HG03175 (cell line): ENCODE measurements at regions not wholly inside any gene's neighbourhood (a gene's known extent, or its start where the extent isn't known, plus 50 kb on each side); places are given as distances from the start of the nearest gene placed in this dataset.

Experiments
- ATAC-seq: cut with Tn5 transposase; IDR thresholded peaks from one replicate; pipeline ENCODE4 v1.9.1; 2021; ENCODE audit warnings: mild to moderate bottlenecking, moderate library complexity; ENCODE audit not compliant: unreplicated experiment

- no peak for ATAC-seq
These were observed 383.4 kb downstream of the VRK1 start for GRCh38 chr14:97180304-97181200.

GRCh38 chr14:97185186-97185585, 388.0 kb downstream of the VRK1 start:
- no peak for ATAC-seq

- ATAC-seq, result no peak
These were observed 390.7 kb downstream of the VRK1 start for GRCh38 chr14:97187916-97188315.

GRCh38 chr14:97196336-97196735, 399.2 kb downstream of the VRK1 start:
- no peak for ATAC-seq

GRCh38 chr14:97198813-97199212, 401.6 kb downstream of the VRK1 start:
- no peak for ATAC-seq

GRCh38 chr14:97200245-97200644, 403.1 kb downstream of the VRK1 start:
- ATAC-seq, result no peak

GRCh38 chr14:97206916-97207315, 409.7 kb downstream of the VRK1 start:
- ATAC-seq, result no peak

GRCh38 chr14:97210202-97210601, 413.0 kb downstream of the VRK1 start:
- no peak for ATAC-seq

- no peak for ATAC-seq
These were observed 415.2 kb downstream of the VRK1 start for GRCh38 chr14:97212399-97212798.

GRCh38 chr14:97213720-97214119, 416.5 kb downstream of the VRK1 start:
- no peak for ATAC-seq

- no peak for ATAC-seq
These were observed 418.2 kb downstream of the VRK1 start for GRCh38 chr14:97215263-97215969.

- ATAC-seq, result no peak
These were observed 420.1 kb downstream of the VRK1 start for GRCh38 chr14:97217111-97217885.

GRCh38 chr14:97218274-97218673, 421.1 kb downstream of the VRK1 start:
- ATAC-seq, result no peak

- no peak for ATAC-seq
These were observed 421.7 kb downstream of the VRK1 start for GRCh38 chr14:97218691-97219430.

- no peak for ATAC-seq
These were observed 422.3 kb downstream of the VRK1 start for GRCh38 chr14:97219431-97220017.

- ATAC-seq, result no peak
These were observed 424.5 kb downstream of the VRK1 start for GRCh38 chr14:97221572-97222285.

- no peak for ATAC-seq
These were observed 426.8 kb downstream of the VRK1 start for GRCh38 chr14:97224016-97224415.

- ATAC-seq, result no peak
These were observed 432.9 kb downstream of the VRK1 start for GRCh38 chr14:97230051-97230450.

- no peak for ATAC-seq
These were observed 436.3 kb downstream of the VRK1 start for GRCh38 chr14:97233319-97233985.
